ENCODE measurements at regions not wholly inside any gene's neighbourhood (a gene's known extent, or its start where the extent isn't known, plus 50 kb on each side); places are given as distances from the start of the nearest gene placed in this dataset.

DNA sequence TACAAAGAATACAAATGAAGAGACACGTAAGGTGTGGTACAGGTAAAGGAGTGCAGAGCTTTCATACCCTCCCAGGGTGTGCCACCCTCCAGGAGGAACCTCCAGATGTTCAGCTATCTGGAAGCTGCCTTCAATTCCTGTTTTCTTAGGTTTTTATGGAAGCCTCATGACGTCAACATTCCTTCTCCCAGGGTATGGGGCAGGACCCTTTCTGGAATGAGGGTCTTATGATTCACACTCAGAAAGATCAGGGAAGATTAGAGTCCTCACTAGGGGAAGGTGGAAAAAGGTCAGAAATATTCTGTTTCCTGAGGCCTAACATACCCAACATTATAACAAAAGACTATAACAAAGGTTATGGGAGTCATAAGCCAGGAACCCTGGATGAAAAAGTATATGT, 99.8 kb upstream of the PLCL2 start:
- TF ChIP-seq, protein P1, sequence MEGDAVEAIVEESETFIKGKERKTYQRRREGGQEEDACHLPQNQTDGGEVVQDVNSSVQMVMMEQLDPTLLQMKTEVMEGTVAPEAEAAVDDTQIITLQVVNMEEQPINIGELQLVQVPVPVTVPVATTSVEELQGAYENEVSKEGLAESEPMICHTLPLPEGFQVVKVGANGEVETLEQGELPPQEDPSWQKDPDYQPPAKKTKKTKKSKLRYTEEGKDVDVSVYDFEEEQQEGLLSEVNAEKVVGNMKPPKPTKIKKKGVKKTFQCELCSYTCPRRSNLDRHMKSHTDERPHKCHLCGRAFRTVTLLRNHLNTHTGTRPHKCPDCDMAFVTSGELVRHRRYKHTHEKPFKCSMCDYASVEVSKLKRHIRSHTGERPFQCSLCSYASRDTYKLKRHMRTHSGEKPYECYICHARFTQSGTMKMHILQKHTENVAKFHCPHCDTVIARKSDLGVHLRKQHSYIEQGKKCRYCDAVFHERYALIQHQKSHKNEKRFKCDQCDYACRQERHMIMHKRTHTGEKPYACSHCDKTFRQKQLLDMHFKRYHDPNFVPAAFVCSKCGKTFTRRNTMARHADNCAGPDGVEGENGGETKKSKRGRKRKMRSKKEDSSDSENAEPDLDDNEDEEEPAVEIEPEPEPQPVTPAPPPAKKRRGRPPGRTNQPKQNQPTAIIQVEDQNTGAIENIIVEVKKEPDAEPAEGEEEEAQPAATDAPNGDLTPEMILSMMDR (IDR thresholded peaks at IDR 0.05; ENCODE audit: insufficient read depth, low read length), result no peak
- H3K4me3 ChIP-seq (ENCODE audit: low read depth, low read length), result no peak overlapping the region
- DNase-seq (ENCODE audit: low read depth), result no peak

DNA sequence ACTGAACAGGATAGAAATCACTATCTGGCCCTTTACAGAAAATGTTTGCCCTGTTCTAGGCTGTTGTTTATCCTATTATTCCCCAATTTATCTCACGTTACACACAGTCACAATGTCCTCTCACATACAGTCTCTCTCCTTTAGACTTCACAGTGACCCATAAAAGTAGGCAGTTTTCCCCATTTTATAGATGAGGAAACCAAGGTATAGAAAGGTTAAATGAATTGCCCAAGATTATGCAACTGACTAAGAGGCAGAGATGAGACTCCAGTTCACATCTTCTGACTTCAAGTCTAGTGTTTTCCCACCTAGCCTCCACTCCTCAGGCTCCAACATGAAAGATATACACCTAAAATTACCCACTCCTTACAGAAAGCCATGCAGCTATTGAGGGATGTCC, 99.3 kb upstream of the PLCL2 start:
- no peak overlapping the region for H3K4me3 ChIP-seq (ENCODE audit: low read depth, low read length)
- no peak for DNase-seq (ENCODE audit: low read depth)
- TF ChIP-seq, protein P1 (IDR thresholded peaks at IDR 0.05; ENCODE audit: insufficient read depth, low read length), result no peak

DNA sequence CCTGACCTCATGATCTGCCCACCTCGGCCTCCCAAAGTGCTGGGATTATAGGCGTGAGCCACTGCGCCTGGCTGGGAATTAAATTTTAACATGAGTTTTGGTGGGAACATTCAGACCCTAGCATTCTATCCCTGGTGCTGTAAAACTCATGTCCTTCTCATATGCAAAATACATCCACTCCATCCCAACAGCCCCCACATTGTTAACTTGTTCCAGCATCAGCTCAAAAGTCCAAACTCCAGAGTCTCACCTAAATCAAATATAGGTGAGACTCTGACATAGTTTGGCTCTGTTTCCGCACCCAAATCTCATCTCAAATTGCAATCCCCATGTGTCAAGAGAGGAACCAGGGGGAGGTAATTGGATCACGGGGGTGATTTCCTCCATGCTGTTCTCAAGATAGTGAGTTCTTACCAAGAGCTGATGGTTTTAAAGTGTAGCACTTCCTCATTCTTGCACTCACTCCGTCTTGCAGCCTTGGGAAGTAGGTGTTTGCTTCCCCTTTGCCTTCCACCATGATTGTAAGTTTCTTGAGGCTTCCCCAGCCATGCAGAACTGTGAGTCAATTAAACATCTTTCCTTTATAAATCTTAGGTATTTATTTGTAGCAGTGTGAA, 96.2 kb upstream of the PLCL2 start:
- DNase-seq (ENCODE audit: low read depth), result no peak
- TF ChIP-seq, protein P1 (IDR thresholded peaks at IDR 0.05; ENCODE audit: insufficient read depth, low read length), result no peak

DNA sequence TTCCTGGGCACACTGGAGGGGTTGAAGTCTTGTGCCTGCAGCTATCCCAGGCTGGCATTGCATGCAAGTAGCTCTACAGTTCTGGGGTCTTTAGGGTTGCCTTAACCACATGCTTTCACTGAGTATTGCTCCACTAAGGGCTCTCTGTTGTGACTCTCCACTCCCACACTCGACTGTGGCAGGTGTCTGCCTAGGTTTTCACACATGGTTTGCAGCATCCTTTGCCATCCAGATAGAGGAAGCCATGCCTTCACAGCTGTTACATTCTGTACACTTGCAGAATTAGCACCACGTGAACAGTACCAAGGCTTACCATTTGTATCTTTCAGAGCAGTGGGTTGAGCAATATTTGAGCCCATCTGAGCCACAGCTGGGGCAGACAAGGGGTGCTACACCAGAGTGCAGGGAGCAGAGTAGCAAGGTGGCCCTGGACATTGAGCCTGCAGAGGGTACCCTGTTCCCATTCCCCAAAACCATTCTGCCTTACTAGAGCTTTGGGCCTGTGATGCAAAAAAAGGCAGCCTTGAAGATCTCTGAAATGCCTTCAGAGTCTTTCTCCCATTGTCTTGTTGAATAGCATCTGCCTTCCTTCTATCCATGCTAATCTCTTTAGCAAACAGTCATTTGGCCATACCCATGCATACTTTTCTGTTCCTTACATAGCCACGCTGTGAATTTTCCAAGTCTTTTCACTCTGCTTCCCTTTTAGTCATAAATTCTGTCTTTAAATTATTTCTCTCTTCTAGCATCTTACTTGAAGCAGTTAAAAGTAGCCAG, 95.2 kb upstream of the PLCL2 start:
- TF ChIP-seq, protein P1 (IDR thresholded peaks at IDR 0.05; ENCODE audit: insufficient read depth, low read length), result no peak
- DNase-seq (ENCODE audit: low read depth), result no peak
- no peak overlapping the region for H3K4me3 ChIP-seq (ENCODE audit: low read depth, low read length)

More for the DNA sequence above, 96.2 kb upstream of the PLCL2 start:
- H3K4me3 ChIP-seq (ENCODE audit: low read depth, low read length), result no peak overlapping the region

DNA sequence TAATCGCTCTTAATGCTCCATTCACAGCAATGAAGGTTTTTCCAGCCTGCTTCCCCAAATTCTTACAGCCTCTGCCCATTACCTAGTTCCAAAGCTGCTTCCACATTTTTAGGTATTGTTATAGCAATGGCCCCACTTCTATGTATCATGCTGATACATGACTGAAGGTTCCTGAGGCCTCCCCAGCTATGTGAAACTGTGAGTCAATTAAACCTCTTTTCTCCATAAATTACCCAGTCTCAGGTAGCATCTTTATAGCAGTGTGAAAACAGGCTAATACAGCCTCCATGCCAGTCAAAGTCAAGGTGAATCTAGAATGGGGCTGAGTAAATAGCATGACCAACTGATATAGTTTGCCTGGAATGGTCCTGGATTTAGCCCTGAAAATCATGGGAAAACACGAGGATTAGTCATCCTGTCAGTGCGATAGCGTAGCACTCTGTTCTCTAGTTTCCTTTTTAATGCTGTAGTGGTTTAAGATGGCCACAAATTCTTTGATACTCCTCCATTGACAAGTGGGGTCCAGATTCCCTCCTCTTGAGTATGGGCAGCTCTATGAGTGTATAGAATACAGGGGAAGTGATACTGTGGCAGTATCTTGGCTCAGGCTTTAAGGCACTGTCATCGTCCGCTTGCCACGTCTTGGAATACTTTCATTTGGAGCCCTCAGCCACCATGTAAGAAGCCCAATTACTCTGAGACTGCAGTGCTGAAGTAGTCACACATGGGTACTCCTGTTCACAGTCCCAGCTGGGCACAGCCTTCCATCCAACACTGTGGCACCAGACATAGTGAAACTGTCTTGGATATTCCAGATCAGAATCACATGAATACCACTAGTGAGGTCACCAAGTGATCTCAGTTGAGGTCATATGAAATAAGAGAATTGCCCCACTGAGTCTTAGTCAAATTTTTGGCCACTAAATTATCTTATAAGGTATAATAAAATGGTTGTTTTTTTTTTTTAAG, 94.0 kb upstream of the PLCL2 start:
- no peak for DNase-seq (ENCODE audit: low read depth)
- H3K4me3 ChIP-seq (ENCODE audit: low read depth, low read length), result no peak overlapping the region
- TF ChIP-seq, protein P1 (IDR thresholded peaks at IDR 0.05; ENCODE audit: insufficient read depth, low read length), result no peak

DNA sequence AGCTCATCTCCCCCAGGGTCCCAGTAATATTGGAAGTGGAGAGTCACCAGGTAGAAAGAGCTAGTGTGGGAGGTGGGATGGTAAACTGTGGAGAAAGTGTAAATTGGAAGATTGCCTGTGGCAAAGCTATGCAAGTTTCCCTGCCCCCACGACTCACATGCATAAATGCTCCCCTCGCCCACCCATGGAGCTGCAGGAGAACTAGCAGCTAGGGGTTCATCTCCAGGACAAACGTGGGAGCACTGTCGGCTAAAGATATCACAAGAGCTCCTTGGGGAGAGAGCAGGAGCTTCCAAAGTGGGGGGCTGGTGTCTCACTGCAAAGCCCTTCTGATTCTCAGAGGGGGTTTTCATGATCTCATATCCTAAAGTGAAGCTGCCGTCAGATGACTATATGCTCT, 91.4 kb upstream of the PLCL2 start:
- no peak for DNase-seq (ENCODE audit: low read depth)
- no peak overlapping the region for H3K4me3 ChIP-seq (ENCODE audit: low read depth, low read length)
- TF ChIP-seq, protein P1 (IDR thresholded peaks at IDR 0.05; ENCODE audit: insufficient read depth, low read length), result no peak

All from fibroblast of the aortic adventitia (primary cell).